GM19328 (cell line): ENCODE measurements at regions not wholly inside any gene's neighbourhood (a gene's known extent, or its start where the extent isn't known, plus 50 kb on each side); places are given as distances from the start of the nearest gene placed in this dataset.

Experiments used
- ATAC-seq: cut with Tn5 transposase; IDR thresholded peaks from one replicate; pipeline ENCODE4 v1.9.1; 2021; ENCODE audit warnings: mild to moderate bottlenecking, moderate library complexity; ENCODE audit not compliant: unreplicated experiment

- ATAC-seq, result no peak
These were observed 469.0 kb downstream of the SLC4A3 start for GRCh38 chr2:220096406-220096805.

DNA sequence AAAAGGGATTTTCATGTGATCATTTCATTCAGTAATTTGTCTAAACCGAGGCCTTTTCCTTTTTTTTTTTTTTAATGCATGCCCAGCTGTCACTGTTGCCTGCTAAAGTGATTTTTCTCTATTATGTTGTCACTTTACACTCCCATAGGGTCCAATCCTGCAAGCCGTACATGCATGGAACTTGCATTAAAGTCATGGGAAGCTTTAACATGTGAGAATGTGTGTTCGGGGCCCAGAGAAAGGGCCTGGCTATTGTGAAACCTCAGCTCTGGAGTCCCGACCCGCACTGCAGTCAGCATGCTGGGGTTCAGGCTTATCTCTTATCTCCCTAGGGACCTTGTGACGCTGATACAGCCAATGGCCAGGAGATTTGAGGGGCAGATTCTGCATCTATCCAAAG, 474.6 kb downstream of the SLC4A3 start:
- ATAC-seq, result no peak

DNA sequence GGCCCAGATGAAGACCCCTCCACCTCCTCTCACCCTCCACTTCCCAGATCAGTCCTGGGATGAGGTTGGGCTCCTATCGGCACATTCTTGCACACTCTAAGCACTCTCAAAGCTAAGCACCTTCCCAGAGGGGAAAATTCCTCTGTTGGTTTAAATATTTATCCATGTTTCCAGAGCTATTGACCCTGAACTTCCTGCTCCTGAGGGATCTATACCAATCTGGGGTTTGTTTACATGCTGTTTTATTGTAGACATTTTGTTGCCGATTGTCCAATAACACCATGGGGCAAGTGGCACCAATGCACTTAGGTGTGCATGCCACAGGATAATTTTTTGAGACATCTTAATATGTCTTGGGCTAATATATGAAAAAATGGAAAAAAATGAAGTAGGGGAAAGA, 476.2 kb downstream of the SLC4A3 start:
- no peak for ATAC-seq

GRCh38 chr2:220104871-220105351, 477.5 kb downstream of the SLC4A3 start:
- ATAC-seq, result no peak

DNA sequence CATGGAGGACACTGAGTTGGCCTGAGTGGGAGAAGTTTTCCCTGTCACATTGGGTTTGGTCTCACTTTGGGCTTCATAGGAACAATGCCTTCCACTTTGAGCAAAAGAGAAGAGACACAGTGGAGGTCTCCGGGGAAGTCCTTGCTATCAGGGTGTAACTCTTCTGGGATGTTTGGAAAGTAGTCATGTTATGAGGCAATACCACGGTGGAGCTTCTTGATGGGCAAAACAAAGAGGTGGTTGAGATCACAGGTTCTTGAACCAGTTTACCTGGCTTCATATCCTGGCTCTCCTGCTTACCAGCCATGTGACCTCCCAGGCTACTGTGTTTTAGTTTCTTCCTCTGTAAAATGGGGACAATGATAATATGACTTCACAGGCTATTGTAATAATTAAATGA, 478.6 kb downstream of the SLC4A3 start:
- no peak for ATAC-seq

GRCh38 chr2:220107380-220107791, 480.0 kb downstream of the SLC4A3 start:
- no peak for ATAC-seq

DNA sequence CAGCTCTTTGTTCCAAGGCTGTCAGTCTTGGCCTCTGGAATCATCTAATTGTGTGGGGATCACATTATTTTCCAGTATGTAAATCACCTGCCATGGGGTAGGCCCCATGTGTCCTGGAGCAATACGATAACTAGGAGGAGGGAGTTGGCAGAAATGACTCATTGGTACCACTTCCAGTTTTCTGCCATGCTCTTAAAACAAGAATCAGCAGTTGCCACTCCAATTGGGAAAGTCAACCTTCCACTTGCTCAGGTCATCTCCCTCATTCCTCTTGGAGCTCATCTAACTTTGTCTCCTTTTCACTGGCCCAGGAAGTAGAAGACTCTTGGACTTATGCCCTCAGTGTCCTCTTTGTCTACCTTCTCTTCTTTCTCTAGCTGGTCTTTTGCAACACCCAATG, 487.0 kb downstream of the SLC4A3 start:
- ATAC-seq, result no peak

DNA sequence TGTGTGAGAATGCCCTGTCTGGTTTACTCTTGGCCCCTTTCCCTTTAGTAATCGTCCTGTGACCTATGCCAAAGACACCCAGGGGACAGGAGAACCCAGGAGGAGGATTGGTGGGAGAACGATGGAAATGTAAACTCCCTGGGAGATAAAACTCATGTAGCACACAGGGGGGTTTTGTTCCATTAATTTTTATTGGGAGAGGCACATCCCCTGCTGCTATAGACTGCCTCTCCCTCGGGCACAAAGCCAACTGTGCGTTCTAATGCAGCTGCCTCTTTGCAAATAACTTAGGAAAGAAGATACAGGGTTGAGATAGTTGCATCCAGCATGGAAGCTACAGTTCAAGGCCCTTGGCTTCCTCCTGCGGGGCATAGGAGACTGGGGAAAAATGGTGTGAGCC, 489.6 kb downstream of the SLC4A3 start:
- ATAC-seq, result no peak

DNA sequence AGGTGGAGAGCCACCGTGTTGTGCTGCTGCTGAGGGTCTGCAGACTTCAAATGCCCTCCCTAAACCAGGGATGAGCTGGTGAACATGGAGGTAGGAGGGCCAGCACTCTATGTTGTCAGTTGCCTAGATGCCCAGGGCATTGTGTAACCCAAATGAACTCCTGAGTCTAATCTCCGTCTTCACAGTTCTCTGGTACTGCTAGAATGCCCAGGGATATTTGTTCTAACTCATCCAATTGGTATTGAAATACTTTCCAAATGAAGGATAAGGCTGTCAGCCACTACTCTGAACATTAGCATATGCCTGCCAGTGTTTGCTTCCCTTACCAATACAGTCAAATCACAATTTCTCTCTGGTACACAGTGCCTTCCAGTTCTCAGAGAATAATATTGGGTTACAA, 492.6 kb downstream of the SLC4A3 start:
- ATAC-seq, result no peak

- no peak for ATAC-seq
These were observed 496.3 kb downstream of the SLC4A3 start for GRCh38 chr2:220123751-220124150.

- no peak for ATAC-seq
These were observed 498.1 kb downstream of the SLC4A3 start for GRCh38 chr2:220125551-220125950.

DNA sequence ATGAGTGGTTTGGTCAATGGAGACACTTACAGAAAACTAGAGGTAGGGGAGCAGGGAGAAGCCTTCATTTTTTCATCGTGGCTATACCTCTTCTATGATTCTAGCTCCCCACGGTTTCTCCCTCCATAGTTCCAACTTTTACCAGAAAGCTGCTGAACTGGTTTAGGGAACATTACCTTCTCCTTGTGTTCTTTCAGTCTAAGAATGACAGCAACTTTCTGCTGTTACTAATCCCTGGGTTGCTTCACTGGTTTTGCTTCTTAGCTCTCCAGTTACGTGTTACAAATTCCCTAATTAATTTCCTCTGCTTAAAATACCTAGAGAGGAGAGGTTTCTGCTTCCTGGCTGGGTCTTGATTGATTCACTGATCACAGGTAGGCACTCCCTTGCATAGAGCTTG, 499.9 kb downstream of the SLC4A3 start:
- ATAC-seq, result no peak

- no peak for ATAC-seq
These were observed 500.4 kb downstream of the SLC4A3 start for GRCh38 chr2:220127876-220128275.

GRCh38 chr2:220129391-220129790, 502.0 kb downstream of the SLC4A3 start:
- ATAC-seq, result no peak

GRCh38 chr2:220134756-220135534, 507.5 kb downstream of the SLC4A3 start:
- ATAC-seq, result no peak

DNA sequence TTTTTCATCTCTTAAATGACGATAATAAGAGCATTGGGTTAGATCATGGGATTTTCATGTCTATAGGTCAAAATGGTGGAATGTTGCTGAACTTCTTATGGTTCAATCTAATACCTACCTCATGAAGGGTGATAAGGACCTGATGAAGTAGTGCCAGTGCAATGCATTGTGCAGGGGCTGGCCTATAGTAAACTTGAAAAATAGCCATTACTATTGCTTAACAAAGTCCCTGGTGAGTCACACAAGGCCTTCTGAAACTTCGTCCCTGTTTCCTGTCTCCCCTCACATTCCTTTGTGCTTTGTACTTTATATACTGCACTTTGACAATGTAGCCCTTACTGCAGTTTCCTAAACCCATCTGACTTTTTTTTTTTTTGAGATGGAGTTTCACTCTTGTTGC, 515.9 kb downstream of the SLC4A3 start:
- no peak for ATAC-seq

DNA sequence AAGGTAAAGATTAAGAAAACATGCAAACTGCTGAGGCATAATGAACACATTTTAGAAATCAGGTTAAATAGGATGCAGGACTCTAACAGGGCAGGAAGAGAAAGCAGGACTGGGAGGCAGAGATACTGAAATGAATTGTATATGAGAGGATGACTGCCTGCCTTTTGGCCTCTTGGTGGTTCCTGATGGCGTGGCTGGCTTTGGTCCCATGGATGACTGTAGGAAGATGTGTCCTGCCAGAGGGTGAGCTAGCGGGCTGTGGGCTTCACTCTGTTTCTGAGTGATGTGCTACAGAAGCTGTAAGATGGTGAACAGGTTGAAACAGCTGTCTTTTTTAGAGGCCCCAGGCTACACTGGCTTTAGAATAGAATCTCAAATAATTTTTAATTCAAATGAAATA, 517.0 kb downstream of the SLC4A3 start:
- no peak for ATAC-seq

DNA sequence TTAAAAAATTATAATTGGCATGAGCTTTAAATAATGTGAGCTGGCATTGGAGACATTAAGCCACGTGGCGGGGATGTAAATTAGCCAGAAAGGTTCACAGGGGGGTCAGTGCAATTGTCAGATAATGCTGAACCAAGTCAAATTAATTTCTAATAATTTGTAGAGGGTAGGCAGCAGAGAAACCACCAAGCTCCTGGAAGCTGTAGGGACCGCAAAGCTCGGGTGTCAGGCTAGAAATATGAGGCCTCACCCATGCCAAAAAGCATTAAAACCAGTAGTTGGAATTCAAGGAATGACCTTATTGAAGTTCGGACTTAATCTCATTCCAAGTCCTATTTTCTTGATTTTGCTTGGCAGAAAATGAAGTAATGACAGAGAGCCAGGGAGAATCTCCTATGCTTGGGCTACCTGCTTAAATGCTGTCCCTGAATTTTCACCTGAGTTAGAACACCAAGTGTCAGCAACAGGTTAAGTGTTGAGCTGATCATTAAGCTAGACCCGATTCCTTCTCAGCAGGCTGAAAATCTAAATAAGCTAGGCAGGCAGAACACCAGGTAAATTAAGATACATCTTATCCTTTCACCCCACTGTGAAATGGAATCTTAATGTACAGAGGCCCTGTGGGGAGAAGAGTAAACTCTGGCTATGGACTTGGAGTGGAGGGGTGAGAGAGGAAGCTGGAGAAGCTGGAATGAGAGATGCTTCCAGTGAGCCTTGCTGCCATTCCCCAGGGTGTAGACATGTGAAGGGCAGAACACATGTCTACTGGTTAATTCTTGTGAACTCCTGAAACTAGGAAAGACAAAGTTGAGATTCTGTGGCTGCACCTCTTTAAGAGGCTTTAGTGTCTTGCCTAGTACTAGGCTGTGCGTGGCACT, 520.0 kb downstream of the SLC4A3 start:
- no peak for ATAC-seq

- ATAC-seq, result no peak
These were observed 521.2 kb downstream of the SLC4A3 start for GRCh38 chr2:220148471-220149248.

GRCh38 chr2:220151341-220151740, 523.9 kb downstream of the SLC4A3 start:
- no peak for ATAC-seq

GRCh38 chr2:220152281-220152935, 525.0 kb downstream of the SLC4A3 start:
- no peak for ATAC-seq
